ENCODE measurements at regions not wholly inside any gene's neighbourhood (a gene's known extent, or its start where the extent isn't known, plus 50 kb on each side); places are given as distances from the start of the nearest gene placed in this dataset.

DNA sequence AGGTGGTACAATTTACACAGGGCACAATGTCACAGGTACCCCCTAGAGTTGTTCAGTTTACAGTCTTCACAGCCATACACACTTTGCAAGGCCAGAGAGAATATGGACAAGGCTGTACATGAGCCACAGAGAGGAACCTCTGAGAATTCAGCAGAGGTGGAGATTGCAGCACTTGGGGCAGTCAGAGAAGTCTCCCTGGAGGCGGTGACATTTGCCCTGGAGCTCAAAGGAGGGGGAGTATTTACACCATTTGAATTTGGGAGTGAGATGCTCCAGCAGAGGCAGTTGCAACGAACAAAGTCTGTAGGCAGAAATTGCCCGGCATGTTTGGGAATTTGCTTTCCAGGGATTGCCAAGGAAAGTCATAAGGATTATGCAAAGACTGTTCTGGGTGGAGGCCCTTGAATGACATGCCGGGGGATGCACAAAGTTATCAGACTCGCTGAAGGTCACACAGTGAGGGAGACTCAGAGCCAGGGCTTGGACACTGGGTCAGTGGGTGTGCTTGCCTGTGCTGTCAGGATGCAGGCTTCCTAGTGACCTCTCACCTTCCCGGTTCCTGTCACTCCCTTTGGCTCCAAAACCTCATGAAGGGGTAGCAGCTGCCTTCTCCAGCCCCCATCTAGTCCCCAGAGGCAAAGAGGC is 160.7 kb upstream of the PCBD1 start:
- H3K9me3 ChIP-seq: no peaks in the 10 kb centered on the region
- H3K4me1 ChIP-seq: no peaks in the 10 kb centered on the region
- TF ChIP-seq POLR2AphosphoS5 (IDR thresholded peaks at IDR 0.05): no peak
- no peak overlapping the region for H3K4me3 ChIP-seq
- H3K27ac ChIP-seq (replicated peaks in 1 of 4): no peak overlapping the region
- H3K27me3 ChIP-seq: peaks cover 0 to 18% (median 0%) of the 10 kb centered on the region in 4 donors
- no peaks in the 10 kb centered on the region for H3K36me3 ChIP-seq
- DNase-seq (ENCODE audit: extremely low spot score): no peak
- WGBS: 84% methylated on average over 5 of the region's 6 CpGs
- intact Hi-C loops (cut with DNase I): no loop called here

DNA sequence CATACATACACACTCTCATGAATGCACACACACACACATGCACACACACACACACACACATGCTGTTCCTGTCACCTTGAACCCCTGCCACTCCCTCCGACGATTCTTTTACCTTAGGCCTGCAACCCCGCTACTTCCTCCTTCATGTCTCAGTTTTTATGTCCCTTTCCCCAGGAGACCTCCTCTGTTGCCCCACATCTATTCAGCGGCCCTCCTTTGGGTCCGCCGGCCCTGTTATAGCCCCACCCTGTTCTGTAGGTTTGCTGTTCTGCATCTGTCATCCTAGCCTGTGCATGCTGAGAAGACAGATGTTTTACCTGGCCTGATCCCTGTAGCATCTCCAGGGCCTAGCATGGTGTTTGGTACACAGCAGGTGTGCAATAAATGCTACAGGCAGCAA is 161.6 kb upstream of the PCBD1 start:
- Histone ChIP-seq H3K9me3 (peaks cover 0 to under 1% (median 0%) of the 10 kb centered on the region in 4 donors), H3K27ac (replicated peaks in 1 of 4) (no peak overlapping the region), H3K27me3 (peaks cover 0 to 18% (median 0%) of the 10 kb centered on the region in 4 donors), H3K4me1 (no peaks in the 10 kb centered on the region), H3K36me3 (no peaks in the 10 kb centered on the region), H3K4me3 (no peak overlapping the region)
- TF ChIP-seq POLR2AphosphoS5 (IDR thresholded peaks at IDR 0.05) (no peak), EP300 (IDR thresholded peaks at IDR 0.05) (no peak), POLR2A (IDR thresholded peaks at IDR 0.05; ENCODE audit: low read depth) (no peak)
- TF ChIP-seq, protein P1, sequence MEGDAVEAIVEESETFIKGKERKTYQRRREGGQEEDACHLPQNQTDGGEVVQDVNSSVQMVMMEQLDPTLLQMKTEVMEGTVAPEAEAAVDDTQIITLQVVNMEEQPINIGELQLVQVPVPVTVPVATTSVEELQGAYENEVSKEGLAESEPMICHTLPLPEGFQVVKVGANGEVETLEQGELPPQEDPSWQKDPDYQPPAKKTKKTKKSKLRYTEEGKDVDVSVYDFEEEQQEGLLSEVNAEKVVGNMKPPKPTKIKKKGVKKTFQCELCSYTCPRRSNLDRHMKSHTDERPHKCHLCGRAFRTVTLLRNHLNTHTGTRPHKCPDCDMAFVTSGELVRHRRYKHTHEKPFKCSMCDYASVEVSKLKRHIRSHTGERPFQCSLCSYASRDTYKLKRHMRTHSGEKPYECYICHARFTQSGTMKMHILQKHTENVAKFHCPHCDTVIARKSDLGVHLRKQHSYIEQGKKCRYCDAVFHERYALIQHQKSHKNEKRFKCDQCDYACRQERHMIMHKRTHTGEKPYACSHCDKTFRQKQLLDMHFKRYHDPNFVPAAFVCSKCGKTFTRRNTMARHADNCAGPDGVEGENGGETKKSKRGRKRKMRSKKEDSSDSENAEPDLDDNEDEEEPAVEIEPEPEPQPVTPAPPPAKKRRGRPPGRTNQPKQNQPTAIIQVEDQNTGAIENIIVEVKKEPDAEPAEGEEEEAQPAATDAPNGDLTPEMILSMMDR (IDR thresholded peaks at IDR 0.05): no peak
- WGBS: 91% methylated on average over 6 of the region's 6 CpGs
- intact Hi-C loops (cut with DNase I): no loop called here
- DNase-seq (ENCODE audit: extremely low spot score): no peak

DNA sequence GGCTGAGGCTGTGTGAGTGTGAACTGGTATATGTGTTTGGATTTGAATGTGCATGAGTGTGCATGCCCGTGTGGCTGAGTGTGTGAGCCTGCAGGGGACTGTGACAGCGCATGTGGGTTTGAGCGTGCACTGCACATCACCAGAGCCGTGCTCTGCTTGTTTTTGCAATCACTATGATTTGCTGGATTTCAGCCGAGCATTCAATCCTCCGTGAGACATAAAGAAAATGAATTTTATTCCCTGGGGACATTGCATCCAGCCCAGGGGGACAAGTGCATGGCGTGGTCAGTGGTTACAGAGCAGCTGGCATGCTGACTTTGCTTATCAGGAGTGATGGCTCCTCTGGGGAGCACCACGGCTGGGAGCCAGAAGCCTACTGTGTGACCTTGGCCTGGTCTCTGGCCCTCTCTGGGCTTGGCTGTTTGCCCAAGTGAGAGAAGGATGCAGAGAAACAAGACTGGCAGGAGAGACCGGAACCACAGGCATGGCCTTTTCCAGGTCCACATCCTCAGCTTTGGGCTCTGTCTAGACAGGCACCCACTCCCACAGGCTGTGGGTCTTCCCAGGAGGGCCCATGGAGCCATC is 160.2 kb upstream of the UNC5B start:
- DNase-seq (ENCODE audit: extremely low spot score): no peak
- H3K27ac ChIP-seq (replicated peaks in 1 of 4): no peak overlapping the region
- WGBS: 77% methylated on average over 7 of the region's 9 CpGs
- intact Hi-C loops (cut with DNase I): no loop called here
- H3K27me3 ChIP-seq: peaks cover 0 to 18% (median 0%) of the 10 kb centered on the region in 4 donors
- H3K36me3 ChIP-seq: no peaks in the 10 kb centered on the region
- no peaks in the 10 kb centered on the region for H3K4me1 ChIP-seq
- TF ChIP-seq POLR2A (IDR thresholded peaks at IDR 0.05; ENCODE audit: low read depth) (no peak), EP300 (IDR thresholded peaks at IDR 0.05) (no peak), POLR2AphosphoS5 (IDR thresholded peaks at IDR 0.05) (no peak)
- TF ChIP-seq, protein P1 (IDR thresholded peaks at IDR 0.05): no peak
- H3K4me3 ChIP-seq: no peak overlapping the region
- H3K9me3 ChIP-seq: peaks cover 0 to 4% (median 0%) of the 10 kb centered on the region in 4 donors

DNA sequence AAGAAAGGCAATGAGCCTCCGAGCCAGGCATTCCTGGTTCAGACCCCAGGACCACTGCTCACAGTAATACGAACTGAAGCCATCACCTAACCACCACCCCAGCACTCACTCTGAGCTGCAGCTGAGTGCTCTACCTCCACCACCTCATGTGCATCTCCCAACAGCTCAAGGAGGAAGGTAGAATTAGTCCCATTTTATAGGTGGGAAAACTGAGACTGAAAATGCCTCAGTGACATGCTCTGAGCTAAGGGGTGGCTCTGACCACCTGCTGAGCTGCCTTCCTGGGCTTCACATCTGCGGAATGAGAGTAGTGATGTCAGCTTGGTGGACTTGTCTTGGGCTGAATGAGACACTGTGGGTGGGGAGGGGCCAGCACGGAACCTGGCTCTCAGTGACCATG is 159.7 kb upstream of the UNC5B start:
- WGBS: 93% methylated on average over 4 of the region's 4 CpGs
- peaks cover 0 to 18% (median 0%) of the 10 kb centered on the region in 4 donors for H3K27me3 ChIP-seq
- TF ChIP-seq, protein P1 (IDR thresholded peaks at IDR 0.05): no peak
- TF ChIP-seq POLR2AphosphoS5 (IDR thresholded peaks at IDR 0.05): no peak
- no peak for TF ChIP-seq EP300 (IDR thresholded peaks at IDR 0.05)
- no peak for TF ChIP-seq POLR2A (IDR thresholded peaks at IDR 0.05; ENCODE audit: low read depth)
- DNase-seq (ENCODE audit: extremely low spot score): no peak
- no peak overlapping the region for H3K4me3 ChIP-seq
- no peaks in the 10 kb centered on the region for H3K36me3 ChIP-seq
- H3K4me1 ChIP-seq: no peaks in the 10 kb centered on the region
- no peak overlapping the region for H3K27ac ChIP-seq (replicated peaks in 1 of 4)
- intact Hi-C loops (cut with DNase I): no loop called here
- H3K9me3 ChIP-seq: peaks cover 0 to 4% (median 0%) of the 10 kb centered on the region in 4 donors

DNA sequence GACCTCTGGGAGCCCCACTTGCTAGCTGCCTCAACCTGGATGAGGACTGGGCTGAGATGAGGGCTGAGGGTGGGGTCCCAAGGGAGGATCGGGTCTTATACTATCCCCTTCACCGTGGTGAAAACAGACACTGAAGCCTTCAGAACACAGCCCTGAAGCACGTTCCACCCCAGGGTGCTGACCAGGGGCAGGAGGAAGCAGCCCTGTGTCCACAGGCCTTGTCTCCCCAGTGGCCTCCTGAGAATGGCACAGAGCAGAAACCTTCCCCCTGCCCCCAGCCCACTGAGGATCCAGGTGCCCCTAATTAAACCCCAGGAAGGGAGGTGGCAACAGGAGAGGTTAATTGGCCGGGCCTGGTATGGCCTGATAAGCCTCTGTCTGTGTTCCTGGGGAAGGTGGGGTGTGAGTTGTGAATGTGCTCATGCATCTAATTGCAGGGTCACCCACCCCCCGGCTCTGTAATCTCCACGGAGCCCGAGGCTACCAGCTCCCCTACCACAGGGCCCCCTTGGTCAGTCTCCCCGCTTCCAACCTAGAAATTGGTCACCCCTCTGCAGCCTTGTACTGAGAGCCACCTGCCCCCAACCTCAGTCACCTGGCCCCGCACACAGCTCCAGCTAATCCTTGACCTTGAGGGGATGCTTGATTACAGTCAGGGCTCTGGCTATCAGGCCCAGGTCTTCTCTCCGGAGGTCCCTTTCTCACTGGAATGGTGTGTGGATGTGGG is 159.0 kb upstream of the UNC5B start:
- Histone ChIP-seq H3K36me3 (no peaks in the 10 kb centered on the region), H3K27me3 (peaks cover 0 to 18% (median 0%) of the 10 kb centered on the region in 4 donors), H3K9me3 (peaks cover 0 to 4% (median 0%) of the 10 kb centered on the region in 4 donors), H3K4me3 (no peak overlapping the region), H3K27ac (replicated peaks in 1 of 4) (no peak overlapping the region), H3K4me1 (no peaks in the 10 kb centered on the region)
- no peak for DNase-seq (ENCODE audit: extremely low spot score)
- intact Hi-C loops (cut with DNase I): no loop called here
- no peak for TF ChIP-seq POLR2AphosphoS5 (IDR thresholded peaks at IDR 0.05)
- TF ChIP-seq, protein P1 (IDR thresholded peaks at IDR 0.05): no peak
- WGBS: no CpG with 5 or more reads among the region's 10 CpGs
